ENCODE measurements at regions not wholly inside any gene's neighbourhood (a gene's known extent, or its start where the extent isn't known, plus 50 kb on each side); places are given as distances from the start of the nearest gene placed in this dataset.

DNA sequence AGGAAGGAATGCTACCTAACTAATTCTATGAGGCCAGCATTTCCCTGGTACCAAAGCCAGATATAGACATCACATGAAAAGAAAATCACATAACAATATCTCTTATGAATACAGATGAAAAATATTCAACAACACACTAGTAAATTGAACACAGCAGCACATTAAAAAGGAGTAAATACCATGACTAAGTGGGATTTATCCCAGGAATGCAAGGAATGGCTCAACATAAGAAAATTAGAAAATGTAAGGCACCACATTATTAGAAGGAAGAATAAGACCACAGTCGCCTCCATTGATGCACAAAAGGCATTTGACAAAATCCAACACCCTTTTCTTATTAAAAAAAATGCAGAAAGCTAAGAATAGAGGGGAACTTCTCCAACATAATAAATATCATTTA is 133.9 kb downstream of the TTC32 start:
- TF ChIP-seq POLR2AphosphoS5 (IDR thresholded peaks at IDR 0.05; ENCODE audit: low read depth, low read length) (no peak), TAF1 (IDR thresholded peaks at IDR 0.05; ENCODE audit: borderline replicate concordance, insufficient read depth, low read length) (no peak), FOXP2 (optimal IDR thresholded peaks at IDR 0.05; ENCODE audit: borderline replicate concordance, extremely low read depth, extremely low read length, insufficient read depth) (no peak), SIN3A (IDR thresholded peaks at IDR 0.05; ENCODE audit: borderline replicate concordance, insufficient read depth, low read length) (no peak)
- TF ChIP-seq, protein P1, sequence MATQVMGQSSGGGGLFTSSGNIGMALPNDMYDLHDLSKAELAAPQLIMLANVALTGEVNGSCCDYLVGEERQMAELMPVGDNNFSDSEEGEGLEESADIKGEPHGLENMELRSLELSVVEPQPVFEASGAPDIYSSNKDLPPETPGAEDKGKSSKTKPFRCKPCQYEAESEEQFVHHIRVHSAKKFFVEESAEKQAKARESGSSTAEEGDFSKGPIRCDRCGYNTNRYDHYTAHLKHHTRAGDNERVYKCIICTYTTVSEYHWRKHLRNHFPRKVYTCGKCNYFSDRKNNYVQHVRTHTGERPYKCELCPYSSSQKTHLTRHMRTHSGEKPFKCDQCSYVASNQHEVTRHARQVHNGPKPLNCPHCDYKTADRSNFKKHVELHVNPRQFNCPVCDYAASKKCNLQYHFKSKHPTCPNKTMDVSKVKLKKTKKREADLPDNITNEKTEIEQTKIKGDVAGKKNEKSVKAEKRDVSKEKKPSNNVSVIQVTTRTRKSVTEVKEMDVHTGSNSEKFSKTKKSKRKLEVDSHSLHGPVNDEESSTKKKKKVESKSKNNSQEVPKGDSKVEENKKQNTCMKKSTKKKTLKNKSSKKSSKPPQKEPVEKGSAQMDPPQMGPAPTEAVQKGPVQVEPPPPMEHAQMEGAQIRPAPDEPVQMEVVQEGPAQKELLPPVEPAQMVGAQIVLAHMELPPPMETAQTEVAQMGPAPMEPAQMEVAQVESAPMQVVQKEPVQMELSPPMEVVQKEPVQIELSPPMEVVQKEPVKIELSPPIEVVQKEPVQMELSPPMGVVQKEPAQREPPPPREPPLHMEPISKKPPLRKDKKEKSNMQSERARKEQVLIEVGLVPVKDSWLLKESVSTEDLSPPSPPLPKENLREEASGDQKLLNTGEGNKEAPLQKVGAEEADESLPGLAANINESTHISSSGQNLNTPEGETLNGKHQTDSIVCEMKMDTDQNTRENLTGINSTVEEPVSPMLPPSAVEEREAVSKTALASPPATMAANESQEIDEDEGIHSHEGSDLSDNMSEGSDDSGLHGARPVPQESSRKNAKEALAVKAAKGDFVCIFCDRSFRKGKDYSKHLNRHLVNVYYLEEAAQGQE (IDR thresholded peaks at IDR 0.05; ENCODE audit: insufficient read depth in 1 of 2, low read depth in 2 of 2, low read length in 2 of 2): no peak

DNA sequence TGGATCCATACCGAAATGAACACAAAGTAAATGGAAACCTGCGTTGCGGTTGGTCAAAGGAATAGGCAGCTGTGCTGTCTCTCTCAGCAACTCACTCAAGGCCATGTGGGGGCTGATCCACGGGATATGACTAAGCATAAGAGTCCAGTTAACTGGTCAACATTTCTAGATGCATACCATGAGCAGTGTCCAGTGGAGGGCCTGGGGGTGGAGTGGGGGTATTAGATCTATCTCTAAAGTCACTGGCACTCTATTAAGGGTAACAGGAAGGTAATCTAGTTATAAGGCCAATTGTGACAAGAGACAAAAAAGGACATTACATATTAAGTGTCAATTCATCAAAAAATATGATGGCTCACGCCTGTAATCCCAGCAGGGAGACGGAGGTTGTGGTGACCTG is 136.8 kb downstream of the TTC32 start:
- TF ChIP-seq FOXP2 (optimal IDR thresholded peaks at IDR 0.05; ENCODE audit: borderline replicate concordance, extremely low read depth, extremely low read length, insufficient read depth) (no peak), SIN3A (IDR thresholded peaks at IDR 0.05; ENCODE audit: borderline replicate concordance, insufficient read depth, low read length) (no peak), POLR2AphosphoS5 (IDR thresholded peaks at IDR 0.05; ENCODE audit: low read depth, low read length) (no peak), TAF1 (IDR thresholded peaks at IDR 0.05; ENCODE audit: borderline replicate concordance, insufficient read depth, low read length) (no peak)
- TF ChIP-seq, protein P1 (IDR thresholded peaks at IDR 0.05; ENCODE audit: insufficient read depth in 1 of 2, low read depth in 2 of 2, low read length in 2 of 2): no peak

DNA sequence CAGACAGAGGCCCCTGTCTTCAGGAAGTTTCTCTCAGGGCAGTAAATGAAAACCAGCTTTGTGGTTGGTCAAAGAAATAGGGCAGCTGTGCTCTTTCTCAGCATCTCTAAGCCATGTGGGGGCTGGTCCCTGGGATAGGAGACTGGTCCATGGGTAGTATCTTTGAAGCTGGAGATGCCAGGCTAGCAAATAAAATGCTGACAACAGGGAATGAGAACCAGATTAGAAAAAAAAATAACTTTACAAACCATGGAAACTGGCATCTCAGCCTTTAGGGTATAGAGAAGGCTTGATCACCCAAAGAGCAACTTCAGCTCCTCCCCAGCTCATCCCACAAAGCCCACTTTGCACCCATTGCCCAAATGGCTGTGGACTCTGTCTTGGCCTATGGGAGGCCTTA is 138.1 kb downstream of the TTC32 start:
- TF ChIP-seq TAF1 (IDR thresholded peaks at IDR 0.05; ENCODE audit: borderline replicate concordance, insufficient read depth, low read length): no peak
- TF ChIP-seq, protein P1 (IDR thresholded peaks at IDR 0.05; ENCODE audit: insufficient read depth in 1 of 2, low read depth in 2 of 2, low read length in 2 of 2): no peak
- no peak for TF ChIP-seq FOXP2 (optimal IDR thresholded peaks at IDR 0.05; ENCODE audit: borderline replicate concordance, extremely low read depth, extremely low read length, insufficient read depth)
- TF ChIP-seq SIN3A (IDR thresholded peaks at IDR 0.05; ENCODE audit: borderline replicate concordance, insufficient read depth, low read length): no peak
- TF ChIP-seq POLR2AphosphoS5 (IDR thresholded peaks at IDR 0.05; ENCODE audit: low read depth, low read length): no peak

DNA sequence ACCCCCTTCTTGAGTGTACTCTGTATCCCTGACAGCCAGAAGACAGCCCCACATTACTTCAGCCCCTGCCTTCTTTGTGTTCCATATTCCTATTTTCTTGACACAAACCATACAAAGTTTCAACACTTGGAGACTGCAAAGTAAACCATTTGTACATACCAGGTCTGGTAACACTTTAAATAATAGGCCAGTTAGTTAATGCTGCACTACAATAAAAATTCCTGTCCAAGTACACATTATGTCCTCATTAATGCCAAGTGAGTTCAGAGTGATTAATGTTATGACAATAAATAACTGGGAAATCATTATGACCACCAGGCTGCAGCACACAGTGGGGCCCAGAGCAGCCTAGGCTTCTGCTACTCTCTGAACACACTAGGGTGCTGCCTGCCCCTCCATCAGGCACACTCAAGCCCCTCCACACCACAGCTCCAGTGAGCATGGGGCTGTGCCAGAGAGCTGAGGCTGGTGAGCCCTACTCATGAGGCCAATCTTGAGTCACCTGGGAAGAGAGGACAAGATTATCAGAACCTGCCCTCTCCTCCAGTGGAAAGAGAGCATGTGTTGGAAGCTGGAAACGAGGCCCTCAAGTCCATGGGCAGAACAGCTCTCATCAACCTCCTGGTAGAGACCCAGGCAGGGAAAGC is 138.7 kb downstream of the TTC32 start:
- TF ChIP-seq POLR2AphosphoS5 (IDR thresholded peaks at IDR 0.05; ENCODE audit: low read depth, low read length): no peak

DNA sequence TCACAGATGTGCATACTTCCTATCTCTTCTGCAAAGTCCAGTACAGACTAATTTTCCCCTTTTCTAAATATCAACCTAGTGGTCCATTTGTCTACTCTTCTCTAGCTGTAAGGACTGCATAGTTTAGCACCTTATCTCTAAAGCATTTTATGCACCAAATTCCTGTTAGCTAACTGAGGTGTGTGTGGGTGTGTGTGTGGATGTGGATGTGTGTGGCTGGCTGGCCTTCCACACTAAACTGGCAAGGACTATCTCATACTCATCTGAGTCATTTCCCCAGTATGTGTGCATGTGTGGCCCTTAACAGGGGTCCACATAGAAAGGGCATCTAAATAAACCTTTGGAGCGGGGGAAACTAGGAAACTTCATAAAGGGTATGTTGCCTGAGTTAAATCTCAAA is 139.6 kb downstream of the TTC32 start:
- TF ChIP-seq SIN3A (IDR thresholded peaks at IDR 0.05; ENCODE audit: borderline replicate concordance, insufficient read depth, low read length): no peak
- TF ChIP-seq FOXP2 (optimal IDR thresholded peaks at IDR 0.05; ENCODE audit: borderline replicate concordance, extremely low read depth, extremely low read length, insufficient read depth): no peak
- TF ChIP-seq, protein P1 (IDR thresholded peaks at IDR 0.05; ENCODE audit: insufficient read depth in 1 of 2, low read depth in 2 of 2, low read length in 2 of 2): no peak
- no peak for TF ChIP-seq TAF1 (IDR thresholded peaks at IDR 0.05; ENCODE audit: borderline replicate concordance, insufficient read depth, low read length)
- TF ChIP-seq POLR2AphosphoS5 (IDR thresholded peaks at IDR 0.05; ENCODE audit: low read depth, low read length): no peak

Data from PFSK-1 (cell line).